ENCODE measurements at regions not wholly inside any gene's neighbourhood (a gene's known extent, or its start where the extent isn't known, plus 50 kb on each side); places are given as distances from the start of the nearest gene placed in this dataset.

- Mint-ChIP-seq H3K4me3 (no peak overlapping the region), H3K4me1 (ENCODE audit: low read depth) (peaks cover 4% of the 10 kb centered on the region; the same call in 1 of the 2 replicates)
Measured at GRCh38 chr6:2504495-2505064, 246.1 kb downstream of the MYLK4 start.

GRCh38 chr6:2503816-2504494, 246.8 kb downstream of the MYLK4 start:
- peaks cover 18% of the 10 kb centered on the region; the same call in 1 of the 2 replicates for H3K9me3 Mint-ChIP-seq
- no peak overlapping the region for H3K4me3 Mint-ChIP-seq
- no peak overlapping the region for H3K27ac Mint-ChIP-seq
- no peak for TF ChIP-seq CTCF (IDR thresholded peaks at IDR 0.05)
- peaks cover 14% of the 10 kb centered on the region for H3K27me3 Mint-ChIP-seq (ENCODE audit: insufficient read depth)
- DNase-seq: no peak
- H3K36me3 Mint-ChIP-seq (ENCODE audit: low read depth): peaks cover 5% of the 10 kb centered on the region; the same call in 1 of the 2 replicates
- no peaks in the 10 kb centered on the region; the same call in 1 of the 2 replicates for H3K4me1 Mint-ChIP-seq (ENCODE audit: low read depth)

More at GRCh38 chr6:2504495-2505064, 246.1 kb downstream of the MYLK4 start:
- DNase-seq: no peak
- Mint-ChIP-seq H3K27ac (no peak overlapping the region), H3K27me3 (ENCODE audit: insufficient read depth) (peaks cover 16% of the 10 kb centered on the region), H3K9me3 (peaks cover 18% of the 10 kb centered on the region; the same call in 1 of the 2 replicates), H3K36me3 (ENCODE audit: low read depth) (peaks cover 5% of the 10 kb centered on the region; the same call in 1 of the 2 replicates)
- TF ChIP-seq CTCF (IDR thresholded peaks at IDR 0.05): no peak

DNA sequence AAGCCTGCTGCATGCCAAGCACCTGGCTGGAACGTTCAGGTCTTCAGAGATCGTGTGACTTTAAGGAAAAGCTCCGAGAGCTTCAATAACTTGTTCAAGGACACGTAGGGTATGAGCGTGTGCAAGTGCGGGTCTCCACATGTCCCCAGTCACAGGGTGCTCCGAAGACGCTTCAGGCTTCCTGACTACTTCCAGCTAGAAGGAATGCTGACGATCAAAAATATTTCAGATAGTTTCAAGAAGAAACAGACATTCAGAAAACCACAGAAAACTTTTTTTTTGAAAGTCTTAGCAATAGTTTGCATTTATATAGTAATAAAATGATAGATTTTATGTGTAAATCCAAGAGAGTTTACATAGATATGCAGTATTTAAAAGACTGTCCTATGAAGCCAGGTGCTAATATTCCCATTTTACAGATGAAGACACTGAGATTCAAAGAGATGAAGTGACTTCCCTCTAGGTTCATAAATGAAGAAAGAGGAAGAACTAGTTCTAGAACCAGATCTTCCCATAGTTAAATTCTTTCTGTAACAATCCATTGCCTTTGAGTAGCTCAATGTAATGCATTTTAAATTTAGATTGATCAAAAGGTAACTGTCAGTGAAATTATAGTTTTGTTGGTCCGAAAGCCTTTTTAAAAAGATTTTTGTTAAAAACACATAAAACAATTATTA, 247.6 kb downstream of the MYLK4 start:
- no peaks in the 10 kb centered on the region; the same call in 1 of the 2 replicates for H3K4me1 Mint-ChIP-seq (ENCODE audit: low read depth)
- TF ChIP-seq CTCF (IDR thresholded peaks at IDR 0.05): no peak
- no peak overlapping the region for H3K27ac Mint-ChIP-seq
- peaks cover 14% of the 10 kb centered on the region for H3K27me3 Mint-ChIP-seq (ENCODE audit: insufficient read depth)
- no peak for DNase-seq
- peaks cover 14% of the 10 kb centered on the region; the same call in 1 of the 2 replicates for H3K9me3 Mint-ChIP-seq
- H3K4me3 Mint-ChIP-seq: no peak overlapping the region
- peaks cover 5% of the 10 kb centered on the region; the same call in 1 of the 2 replicates for H3K36me3 Mint-ChIP-seq (ENCODE audit: low read depth)

- no peak for TF ChIP-seq CTCF (IDR thresholded peaks at IDR 0.05)
- no peaks in the 10 kb centered on the region; the same call in 1 of the 2 replicates for H3K36me3 Mint-ChIP-seq (ENCODE audit: low read depth)
- no peak overlapping the region for H3K27ac Mint-ChIP-seq
- no peak for DNase-seq
- H3K9me3 Mint-ChIP-seq: peaks cover 10% of the 10 kb centered on the region; the same call in 1 of the 2 replicates
- H3K4me3 Mint-ChIP-seq: no peak overlapping the region
- H3K4me1 Mint-ChIP-seq (ENCODE audit: low read depth): no peaks in the 10 kb centered on the region; the same call in 1 of the 2 replicates
- peaks cover 12% of the 10 kb centered on the region for H3K27me3 Mint-ChIP-seq (ENCODE audit: insufficient read depth)
Measured at GRCh38 chr6:2502096-2502997, 248.4 kb downstream of the MYLK4 start.

All from HFFc6 (cell line).